Uterus (tissue), 2 donors: ENCODE measurements at regions not wholly inside any gene's neighbourhood (a gene's known extent, or its start where the extent isn't known, plus 50 kb on each side); places are given as distances from the start of the nearest gene placed in this dataset.

Source experiments
- POLR2A ChIP-seq, 2 donors: fragments of 450-650 bp; IDR thresholded peaks; one replicate each; pipeline ENCODE4 v1.6.1; 2016; ENCODE audit warnings: antibody characterized with exemption in 2 of 2, mild to moderate bottlenecking in 1 of 2, moderate library complexity in 1 of 2
- TF ChIP-seq, protein P1 (sequence below), 4 experiments: fragments of 200-600 bp in 2 of 4; fragments of 450-650 bp in 2 of 4; sonication (generic) in 2 of 4; IDR thresholded peaks; one replicate each; pipeline ENCODE4 v1.5.1; 2016 to 2019; ENCODE audit warnings: antibody characterized with exemption in 4 of 4, mild to moderate bottlenecking in 2 of 4, moderate library complexity in 1 of 4

DNA sequence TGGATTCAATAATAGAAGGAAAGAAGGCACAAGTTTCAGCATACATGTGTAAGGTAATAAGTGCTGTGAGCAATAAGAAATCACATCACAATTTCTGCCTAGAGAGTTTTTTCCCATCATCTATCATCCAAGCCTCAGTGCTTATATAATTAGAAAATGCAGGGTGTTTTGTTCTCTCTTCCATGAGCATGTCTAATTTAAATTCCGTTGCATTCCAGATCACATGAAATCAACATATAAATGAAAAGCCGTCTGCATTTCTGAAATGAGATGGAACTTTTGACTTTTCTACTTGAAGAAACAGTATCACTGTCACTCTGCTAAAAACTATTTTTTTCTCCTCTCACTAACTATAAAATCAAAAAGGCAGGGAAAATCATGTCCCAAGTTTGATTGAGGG, 74.5 kb upstream of the CD2AP start:
- TF ChIP-seq, protein P1, sequence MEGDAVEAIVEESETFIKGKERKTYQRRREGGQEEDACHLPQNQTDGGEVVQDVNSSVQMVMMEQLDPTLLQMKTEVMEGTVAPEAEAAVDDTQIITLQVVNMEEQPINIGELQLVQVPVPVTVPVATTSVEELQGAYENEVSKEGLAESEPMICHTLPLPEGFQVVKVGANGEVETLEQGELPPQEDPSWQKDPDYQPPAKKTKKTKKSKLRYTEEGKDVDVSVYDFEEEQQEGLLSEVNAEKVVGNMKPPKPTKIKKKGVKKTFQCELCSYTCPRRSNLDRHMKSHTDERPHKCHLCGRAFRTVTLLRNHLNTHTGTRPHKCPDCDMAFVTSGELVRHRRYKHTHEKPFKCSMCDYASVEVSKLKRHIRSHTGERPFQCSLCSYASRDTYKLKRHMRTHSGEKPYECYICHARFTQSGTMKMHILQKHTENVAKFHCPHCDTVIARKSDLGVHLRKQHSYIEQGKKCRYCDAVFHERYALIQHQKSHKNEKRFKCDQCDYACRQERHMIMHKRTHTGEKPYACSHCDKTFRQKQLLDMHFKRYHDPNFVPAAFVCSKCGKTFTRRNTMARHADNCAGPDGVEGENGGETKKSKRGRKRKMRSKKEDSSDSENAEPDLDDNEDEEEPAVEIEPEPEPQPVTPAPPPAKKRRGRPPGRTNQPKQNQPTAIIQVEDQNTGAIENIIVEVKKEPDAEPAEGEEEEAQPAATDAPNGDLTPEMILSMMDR (IDR thresholded peaks at IDR 0.05), result no peak
- TF ChIP-seq POLR2A (IDR thresholded peaks at IDR 0.05), result no peak
